HG03565 (cell line): ENCODE measurements at regions not wholly inside any gene's neighbourhood (a gene's known extent, or its start where the extent isn't known, plus 50 kb on each side); places are given as distances from the start of the nearest gene placed in this dataset.
"Not testable (repeated sequence)": the region's sequence is repeated elsewhere in the genome, so short reads cannot be mapped to it uniquely, and the experiment has no call there.

Experiments used
- ATAC-seq: cut with Tn5 transposase; IDR thresholded peaks from one replicate; pipeline ENCODE4 v1.9.1; 2021; ENCODE audit warnings: mild to moderate bottlenecking, moderate library complexity; ENCODE audit not compliant: unreplicated experiment

DNA sequence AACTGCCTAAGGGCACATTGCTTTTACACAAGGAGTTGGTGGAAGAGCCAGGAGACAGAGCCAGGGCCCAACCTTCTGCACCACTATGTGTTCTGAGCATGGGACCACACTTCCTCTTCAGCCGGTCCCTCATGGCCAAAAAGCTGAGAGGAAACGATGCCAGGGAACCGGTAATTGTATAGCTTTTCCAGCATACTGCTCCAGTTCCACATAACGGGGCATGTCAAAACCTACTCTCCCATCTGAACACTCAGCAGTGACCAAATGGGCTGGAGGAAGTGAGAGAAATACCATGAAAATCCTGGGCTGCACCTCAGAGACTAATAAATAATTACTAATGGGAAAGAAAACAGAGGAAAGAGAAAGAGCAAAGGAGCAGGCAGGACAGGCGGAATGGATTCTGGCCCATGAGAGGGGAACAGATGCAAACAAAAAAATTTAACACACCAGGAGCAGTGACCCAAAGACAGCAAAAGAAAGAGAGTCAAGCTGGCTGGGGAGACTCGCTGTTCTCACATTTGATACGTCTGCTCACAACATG, 52.0 kb upstream of the BMP2 start:
- no peak for ATAC-seq

GRCh38 chr20:6714279-6714711, 53.2 kb upstream of the BMP2 start:
- no peak for ATAC-seq

DNA sequence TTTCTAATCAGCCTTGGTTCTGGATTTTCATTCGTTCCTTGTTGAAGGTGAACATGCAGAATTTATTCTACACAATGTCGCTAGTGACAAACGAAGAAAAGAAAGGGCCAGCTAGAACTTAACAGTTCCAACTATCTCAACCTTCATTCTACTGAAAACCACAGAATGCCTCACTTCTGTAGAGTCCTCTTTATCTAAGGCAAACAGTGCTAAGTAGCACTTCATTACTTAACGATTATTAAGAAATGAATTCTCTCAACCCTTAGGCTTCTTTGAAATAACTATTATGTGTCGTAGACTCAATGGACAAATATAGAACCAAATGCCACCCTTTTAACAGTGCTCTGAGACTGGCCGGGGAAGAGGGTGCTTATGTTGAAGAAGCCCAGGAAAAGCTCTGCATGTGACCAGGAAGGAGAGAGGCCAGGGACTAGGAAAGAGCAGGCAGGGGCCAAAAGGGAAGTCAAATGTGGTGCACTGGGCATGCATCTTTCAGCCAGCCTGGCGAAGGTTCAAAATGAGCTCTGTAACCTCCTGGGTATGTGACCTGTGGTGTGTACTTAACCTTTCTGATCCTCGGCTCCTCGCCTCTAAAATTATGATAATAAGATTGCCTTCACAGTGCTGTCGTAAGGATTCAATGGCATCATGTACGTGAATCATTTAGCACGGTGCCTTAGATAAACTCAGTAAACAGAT, 55.4 kb upstream of the BMP2 start:
- no peak for ATAC-seq

DNA sequence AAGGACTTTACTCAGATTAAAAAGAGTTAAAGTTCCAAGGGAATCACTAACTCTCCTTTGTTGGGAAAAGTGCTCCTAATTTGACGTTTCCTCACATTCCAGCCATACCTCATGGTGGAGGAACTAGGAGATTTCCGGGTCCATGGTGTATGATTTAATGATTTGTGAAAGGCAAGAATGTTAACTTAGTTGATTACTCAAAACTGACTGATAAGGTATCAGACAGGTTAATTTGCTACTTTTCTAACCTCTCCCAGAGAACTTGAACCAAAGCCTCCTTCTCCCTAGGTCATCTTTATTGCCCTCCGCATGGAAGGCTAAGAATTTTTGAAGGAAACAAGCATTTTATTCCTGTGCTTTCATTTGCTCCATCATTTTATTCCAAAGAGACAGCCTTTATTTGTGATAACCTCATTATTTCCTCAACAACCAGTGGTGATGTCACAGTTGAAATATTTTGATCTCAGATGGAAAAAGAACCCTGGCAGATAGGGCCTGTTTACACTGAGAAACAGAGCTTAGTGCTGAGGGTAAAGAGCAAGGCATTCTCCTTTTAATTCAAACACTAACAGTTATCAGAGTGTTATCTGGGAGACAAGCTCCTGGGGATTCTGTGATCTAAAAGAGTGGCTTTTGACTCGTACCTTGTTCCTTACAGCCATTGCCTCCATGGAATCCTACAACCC, 57.4 kb upstream of the BMP2 start:
- ATAC-seq = no peak

- ATAC-seq = no peak
These were observed 59.5 kb upstream of the BMP2 start for GRCh38 chr20:6708010-6708409.

DNA sequence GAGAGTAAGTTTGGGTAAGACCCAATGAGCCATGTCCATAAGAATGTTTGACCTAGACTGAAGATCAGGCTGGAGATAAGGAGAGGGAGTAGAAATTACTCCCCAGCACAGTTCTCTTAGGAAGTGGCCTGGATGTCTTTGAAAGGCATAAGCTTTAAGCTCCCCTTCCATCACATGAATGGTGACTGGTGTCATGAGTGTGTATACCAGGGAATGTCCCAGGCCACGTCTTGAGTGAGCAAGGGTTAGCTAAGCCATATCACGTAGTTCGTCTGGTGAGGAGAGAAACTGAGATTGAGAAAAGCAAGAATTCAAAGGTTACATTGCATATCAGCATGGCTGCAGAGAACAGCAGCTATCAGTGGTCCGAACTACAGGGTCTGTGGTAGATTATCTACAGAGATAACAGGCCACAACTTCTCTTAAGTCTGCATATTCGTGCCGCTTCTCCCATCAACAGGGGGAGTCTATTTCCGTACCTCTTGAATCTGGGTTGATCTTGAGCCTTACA, 60.1 kb upstream of the BMP2 start:
- no peak for ATAC-seq

DNA sequence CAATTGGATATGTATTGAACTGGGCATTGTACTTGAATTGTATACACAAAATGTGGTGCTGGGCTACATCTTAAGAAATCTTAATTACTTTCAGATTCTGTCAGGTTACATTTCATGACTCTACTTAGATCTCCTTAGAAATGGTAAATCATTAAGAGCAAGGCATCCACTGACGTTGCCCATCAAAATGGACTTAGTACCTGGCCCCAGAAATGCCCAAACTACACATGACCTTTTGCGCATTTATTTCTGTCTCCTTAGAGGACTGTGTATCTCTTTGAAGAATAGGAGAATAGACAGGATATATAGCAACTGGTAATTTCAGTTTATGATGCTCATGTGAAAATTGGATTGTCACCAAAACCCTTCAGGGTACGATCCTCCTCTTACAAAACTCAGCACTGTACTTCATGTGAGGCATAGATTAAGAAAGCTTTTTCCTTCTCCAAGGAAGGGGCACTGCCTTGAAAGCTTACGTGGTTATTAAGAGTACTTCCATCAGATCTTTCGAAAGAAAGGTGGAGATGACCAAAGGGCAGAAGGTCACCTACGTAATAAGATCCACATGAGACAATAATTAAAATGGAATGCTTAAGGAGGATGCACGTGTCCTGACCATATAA, 61.4 kb upstream of the BMP2 start:
- ATAC-seq = no peak

DNA sequence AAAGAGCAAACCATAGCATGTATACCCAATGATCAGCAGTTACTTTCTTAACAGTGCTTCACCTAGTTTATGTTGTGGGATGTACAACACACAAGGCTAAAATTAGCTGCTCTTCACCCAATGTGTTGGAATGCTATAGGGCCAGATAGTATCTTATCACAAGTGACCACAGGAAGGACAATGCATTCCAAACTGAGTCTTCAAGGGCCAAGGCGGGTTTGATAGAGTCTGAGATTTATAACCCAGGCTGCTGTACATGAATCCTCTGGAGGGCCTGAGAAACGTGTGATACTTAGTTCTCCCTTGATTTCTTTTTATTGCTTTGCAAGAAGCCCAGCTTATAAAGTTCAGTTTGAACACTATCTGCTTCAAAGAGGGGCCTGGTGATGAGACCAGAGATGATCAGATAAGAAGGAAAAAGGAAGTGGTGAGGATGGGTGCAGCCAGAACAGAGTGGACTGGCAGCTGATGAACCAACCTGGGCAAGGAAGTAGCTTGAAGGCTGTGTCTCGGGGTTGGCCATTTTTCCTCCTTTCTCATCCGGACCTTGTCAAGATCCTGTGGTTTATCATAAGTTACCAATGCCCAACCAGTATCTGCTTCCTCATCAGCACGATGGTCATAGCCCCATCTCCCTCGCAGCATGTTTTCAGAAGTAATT, 62.2 kb upstream of the BMP2 start:
- ATAC-seq = no peak

DNA sequence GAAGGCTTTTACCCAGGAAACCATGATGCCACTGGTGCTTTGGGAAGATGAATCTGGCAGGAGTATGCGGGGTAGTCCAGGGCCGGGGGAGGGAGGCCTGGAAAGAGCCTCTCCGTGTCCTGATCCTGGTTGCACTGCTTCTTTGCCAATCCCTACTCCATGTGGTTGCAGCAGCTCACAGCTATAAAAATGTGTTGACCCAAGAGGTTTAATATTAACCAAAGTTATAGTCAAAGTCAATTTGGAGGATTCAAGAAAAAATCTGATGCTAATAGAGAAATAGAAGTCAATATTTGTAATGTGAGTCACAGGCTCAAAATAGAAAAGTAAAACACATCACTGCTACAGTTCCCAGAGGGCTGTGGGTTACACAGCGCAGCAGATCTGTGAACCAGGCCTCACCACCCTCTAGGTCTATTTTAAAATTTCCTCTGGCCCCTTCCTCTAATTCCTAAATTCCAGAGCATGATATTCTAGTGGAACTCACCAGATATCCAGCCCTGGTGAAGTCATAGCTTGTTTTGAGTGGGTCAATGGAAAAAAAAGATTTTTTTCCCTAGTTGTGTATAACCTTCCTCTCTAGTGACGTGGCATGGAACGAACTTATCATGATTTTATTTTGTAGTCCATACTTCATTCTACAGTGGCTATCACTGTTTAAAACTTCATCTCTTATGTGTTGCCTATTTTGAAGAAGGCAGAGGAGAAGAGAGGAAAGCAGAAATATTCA, 63.2 kb upstream of the BMP2 start:
- no peak for ATAC-seq

- ATAC-seq = no peak
These were observed 63.8 kb upstream of the BMP2 start for GRCh38 chr20:6703656-6704055.

DNA sequence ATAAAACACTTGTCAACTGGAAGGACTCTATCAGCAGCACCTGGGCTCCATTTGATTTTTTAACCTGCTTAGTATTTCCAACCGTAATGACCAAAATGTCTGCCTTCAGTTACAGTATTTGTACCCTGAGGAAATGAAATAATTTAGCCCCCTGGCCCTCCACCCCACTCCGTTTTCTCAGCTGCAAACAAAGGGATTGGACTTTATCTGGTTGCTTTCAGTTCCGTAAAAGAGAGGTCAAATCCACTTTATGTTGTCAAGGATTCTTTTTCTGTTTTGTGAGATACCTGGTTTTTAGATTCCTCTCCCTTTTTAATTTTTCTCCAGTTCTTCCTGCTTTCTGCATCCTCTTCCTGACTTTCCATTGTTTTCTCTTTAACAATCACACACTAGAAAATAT, 64.4 kb upstream of the BMP2 start:
- no peak for ATAC-seq

GRCh38 chr20:6702144-6702543, 65.3 kb upstream of the BMP2 start:
- ATAC-seq = no peak

DNA sequence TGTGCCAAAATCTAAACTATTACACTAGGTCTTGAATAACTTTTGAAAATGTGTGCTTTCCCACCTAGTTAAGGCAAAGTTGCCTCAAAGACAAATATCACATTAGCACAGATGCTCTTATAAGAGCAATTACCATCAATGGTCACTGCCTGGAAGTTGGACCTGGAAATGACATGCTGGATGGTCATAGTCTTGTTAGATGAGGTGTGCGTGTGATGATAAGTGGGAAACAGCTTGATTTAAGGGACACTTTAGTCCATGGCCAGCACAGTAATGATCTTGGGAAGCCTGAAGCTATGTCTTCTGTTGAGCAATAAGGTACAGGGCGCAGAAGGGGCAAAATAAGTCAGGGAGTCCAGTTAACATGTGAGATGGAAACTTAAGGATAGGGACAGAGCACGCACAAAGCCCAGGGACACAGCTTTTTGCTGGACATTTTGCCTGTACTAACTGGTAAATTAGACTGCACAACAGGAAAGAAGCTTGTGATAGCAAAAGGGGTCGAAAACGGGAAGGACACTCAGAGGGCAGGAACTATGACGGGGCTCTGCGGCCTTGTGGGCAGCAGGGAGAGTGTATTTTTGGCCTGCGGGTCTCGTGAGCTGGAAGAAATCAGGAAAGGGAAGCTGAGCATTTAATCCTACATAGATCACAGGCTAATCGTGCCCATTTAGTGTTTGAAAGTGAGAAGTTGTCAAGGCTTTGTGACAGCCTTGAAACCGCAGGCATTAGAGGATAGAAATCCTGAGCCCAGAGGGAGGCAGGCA, 66.7 kb upstream of the BMP2 start:
- no peak for ATAC-seq

- no peak for ATAC-seq
These were observed 67.4 kb upstream of the BMP2 start for GRCh38 chr20:6699921-6700562.

DNA sequence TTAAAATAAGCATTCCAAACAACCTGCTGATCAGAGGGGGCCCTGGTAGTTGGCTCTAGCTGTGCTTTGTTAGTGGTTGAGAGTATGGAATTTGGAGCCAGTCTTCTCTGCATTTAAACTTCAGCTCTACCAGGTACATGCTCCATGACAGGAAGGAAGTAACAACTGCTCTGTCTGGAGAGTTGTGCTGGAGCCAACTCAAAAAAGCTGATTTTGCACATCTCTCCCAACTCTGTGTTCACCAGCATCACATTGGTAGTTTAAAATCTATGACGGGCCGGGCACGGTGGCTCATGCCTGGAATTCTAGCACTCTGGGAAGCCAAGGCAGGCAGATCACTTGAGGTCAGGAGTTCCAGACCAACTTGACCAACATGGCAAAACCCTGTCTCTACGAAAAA, 68.8 kb upstream of the BMP2 start:
- ATAC-seq = no peak

DNA sequence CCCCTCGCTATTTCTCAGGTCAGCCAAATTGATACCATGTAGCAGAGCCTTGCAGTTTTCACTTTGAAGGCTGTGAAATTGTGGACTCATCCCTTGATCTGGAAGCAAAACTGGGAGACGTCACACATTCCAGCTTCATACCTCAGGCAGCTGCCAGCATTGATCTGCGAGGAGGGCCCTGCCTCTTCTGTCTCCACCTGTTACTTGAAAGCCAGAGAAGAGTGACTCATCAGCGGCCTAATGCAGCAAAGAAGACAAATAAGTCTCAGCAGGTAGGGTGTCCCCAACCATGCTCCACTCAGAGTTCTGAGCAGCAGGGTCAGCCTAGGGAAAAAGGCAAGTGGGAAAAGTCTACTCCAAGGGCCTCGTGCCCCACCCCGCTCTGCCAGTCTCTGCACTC, 69.4 kb upstream of the BMP2 start:
- ATAC-seq = no peak

GRCh38 chr20:6697228-6697972, 70.1 kb upstream of the BMP2 start:
- ATAC-seq = no peak

DNA sequence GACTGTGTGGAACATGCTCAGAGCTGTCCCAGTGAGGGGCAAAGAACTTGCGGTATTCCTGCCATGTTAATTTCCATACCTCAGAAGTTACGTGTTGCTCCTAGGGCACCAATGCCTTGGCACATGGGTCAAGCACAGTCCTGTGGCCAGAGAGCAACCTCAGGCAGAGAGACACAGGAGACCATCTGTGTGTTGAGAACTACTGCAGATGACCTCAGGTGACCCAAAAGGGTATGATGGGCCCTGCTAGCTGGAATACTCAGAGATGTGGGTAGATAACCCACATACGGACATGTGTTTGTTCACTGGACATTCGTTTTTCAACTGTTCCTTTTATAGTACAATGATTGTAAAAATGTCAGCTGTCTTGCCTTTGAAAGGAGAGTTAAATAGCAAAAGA, 71.5 kb upstream of the BMP2 start:
- ATAC-seq = no peak

GRCh38 chr20:6693808-6694198, 73.7 kb upstream of the BMP2 start:
- ATAC-seq = not testable (repeated sequence)
